Muscle layer of duodenum (tissue), 2 donors: ENCODE measurements at regions not wholly inside any gene's neighbourhood (a gene's known extent, or its start where the extent isn't known, plus 50 kb on each side); places are given as distances from the start of the nearest gene placed in this dataset.
"Not testable (repeated sequence)": the region's sequence is repeated elsewhere in the genome, so short reads cannot be mapped to it uniquely, and the experiment has no call there.

Experiments used
- H3K27ac ChIP-seq: one replicate; pipeline ENCODE4 v1.7.0; 2013; ENCODE audit warnings: mild to moderate bottlenecking, low read length
- H3K27me3 ChIP-seq: one replicate; pipeline ENCODE4 v1.7.0; 2013; ENCODE audit warnings: low read depth, mild to moderate bottlenecking, control low read depth, low read length
- H3K36me3 ChIP-seq, 2 donors: one replicate each; pipeline ENCODE4 v1.7.0; 2013; ENCODE audit warnings: low read length in 2 of 2, control low read depth in 1 of 2, mild to moderate bottlenecking in 1 of 2; ENCODE audit not compliant: insufficient read depth in 2 of 2, control insufficient read depth in 1 of 2
- H3K4me1 ChIP-seq, 2 donors: one replicate each; pipeline ENCODE4 v1.7.0; 2013; ENCODE audit warnings: low read length in 2 of 2, mild to moderate bottlenecking in 2 of 2, control low read depth in 1 of 2, moderate library complexity in 1 of 2; ENCODE audit not compliant: insufficient read depth in 2 of 2, control insufficient read depth in 1 of 2
- H3K4me3 ChIP-seq, 2 donors: one replicate each; pipeline ENCODE4 v1.7.0; 2013; ENCODE audit warnings: low read length in 2 of 2, low read depth in 1 of 2, mild to moderate bottlenecking in 1 of 2
- H3K9me3 ChIP-seq, 2 donors: one replicate each; pipeline ENCODE4 v1.7.0; 2013; ENCODE audit warnings: low read length in 2 of 2, control low read depth in 1 of 2, mild to moderate bottlenecking in 1 of 2; ENCODE audit not compliant: control insufficient read depth in 1 of 2
- donor health status: healthy.

GRCh38 chr13:58300974-58301681 lies 669.6 kb downstream of the PCDH17 start:
- no peaks in the 10 kb centered on the region for H3K36me3 ChIP-seq
- no peak overlapping the region for H3K27ac ChIP-seq
- no peak overlapping the region for H3K4me3 ChIP-seq
- H3K9me3 ChIP-seq: no peaks in the 10 kb centered on the region
- H3K27me3 ChIP-seq: no peaks in the 10 kb centered on the region
- H3K4me1 ChIP-seq: no peaks in the 10 kb centered on the region

- H3K27ac ChIP-seq: no peak overlapping the region
- no peaks in the 10 kb centered on the region for H3K36me3 ChIP-seq
- no peak overlapping the region for H3K4me3 ChIP-seq
- H3K4me1 ChIP-seq: no peaks in the 10 kb centered on the region
- H3K27me3 ChIP-seq: no peaks in the 10 kb centered on the region
- no peaks in the 10 kb centered on the region for H3K9me3 ChIP-seq
These were observed 670.8 kb downstream of the PCDH17 start for GRCh38 chr13:58302349-58302748.

GRCh38 chr13:58306062-58306461 lies 674.5 kb downstream of the PCDH17 start:
- Histone ChIP-seq H3K27ac (no peak overlapping the region), H3K27me3 (no peaks in the 10 kb centered on the region), H3K4me3 (no peak overlapping the region), H3K36me3 (no peaks in the 10 kb centered on the region), H3K4me1 (no peaks in the 10 kb centered on the region), H3K9me3 (no peaks in the 10 kb centered on the region)

DNA sequence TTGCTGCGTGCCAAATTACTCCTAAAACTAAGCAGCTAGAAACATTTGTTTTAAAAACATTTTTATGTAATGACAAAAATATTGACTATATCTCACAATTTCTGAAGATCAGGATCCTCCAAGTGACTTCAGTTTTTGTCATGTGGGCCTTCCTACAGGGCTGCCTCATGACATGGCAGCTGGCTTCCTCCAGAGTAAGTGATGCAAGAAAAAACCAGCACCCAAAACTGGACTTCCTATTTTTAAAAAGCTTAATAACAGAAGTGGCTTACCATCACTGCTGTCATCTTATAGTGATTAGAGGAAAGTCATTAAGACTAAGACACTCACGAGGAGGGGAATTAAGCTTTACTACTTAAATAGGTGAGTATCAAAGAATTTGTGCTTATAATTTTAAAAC lies 681.7 kb downstream of the PCDH17 start:
- H3K9me3 ChIP-seq: no peaks in the 10 kb centered on the region
- no peaks in the 10 kb centered on the region for H3K4me1 ChIP-seq
- no peak overlapping the region for H3K4me3 ChIP-seq
- no peaks in the 10 kb centered on the region for H3K27me3 ChIP-seq
- H3K27ac ChIP-seq: no peak overlapping the region
- H3K36me3 ChIP-seq: no peaks in the 10 kb centered on the region

GRCh38 chr13:58318495-58319167 lies 687.1 kb downstream of the PCDH17 start:
- Histone ChIP-seq H3K27ac (no peak overlapping the region), H3K4me3 (no peak overlapping the region), H3K27me3 (no peaks in the 10 kb centered on the region), H3K4me1 (no peaks in the 10 kb centered on the region), H3K36me3 (no peaks in the 10 kb centered on the region), H3K9me3 (peaks cover 0 to 2% of the 10 kb centered on the region in 2 donors)

GRCh38 chr13:58324161-58324560 lies 692.6 kb downstream of the PCDH17 start:
- Histone ChIP-seq H3K4me1 (no peaks in the 10 kb centered on the region), H3K9me3 (no peaks in the 10 kb centered on the region), H3K4me3 (no peak overlapping the region), H3K36me3 (no peaks in the 10 kb centered on the region), H3K27ac (no peak overlapping the region), H3K27me3 (no peaks in the 10 kb centered on the region)

DNA sequence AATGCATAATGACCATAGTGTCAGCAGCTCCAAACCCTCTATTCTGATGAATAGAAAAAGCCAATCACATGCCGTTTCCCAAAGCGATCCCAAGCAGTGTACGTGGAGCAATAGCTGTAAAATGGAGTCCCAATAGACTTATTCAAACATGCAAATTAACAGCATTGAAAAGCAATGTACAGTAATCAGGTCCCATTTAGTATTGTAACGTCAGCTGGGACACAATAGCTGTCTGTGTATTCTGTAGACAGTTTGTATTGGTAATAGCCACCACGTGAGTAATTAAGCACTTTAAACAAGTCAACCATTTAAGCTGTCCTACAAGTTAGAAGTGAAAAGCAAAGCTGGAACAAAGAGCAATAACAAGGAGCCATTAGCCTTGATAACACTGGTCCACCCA lies 698.2 kb downstream of the PCDH17 start:
- Histone ChIP-seq H3K4me3 (no peak overlapping the region), H3K4me1 (no peaks in the 10 kb centered on the region)

DNA sequence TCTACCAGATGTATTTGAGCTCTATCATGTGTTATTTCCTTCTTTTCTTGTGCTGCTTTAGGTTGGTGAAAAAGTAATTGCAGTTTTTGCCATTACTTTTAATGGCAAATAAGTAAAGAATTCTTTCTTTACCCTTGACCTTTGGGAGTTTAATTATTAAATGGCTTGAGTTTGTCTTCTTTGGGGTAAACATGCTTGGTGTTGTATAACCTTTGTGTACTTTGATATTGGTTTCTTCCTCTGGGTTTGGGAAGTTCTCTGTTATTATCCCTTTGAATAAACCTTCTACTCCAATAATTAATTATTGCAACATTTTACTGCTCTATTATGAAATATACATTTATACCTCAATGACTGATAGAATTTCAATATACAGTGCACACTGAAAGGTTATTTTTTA lies 709.4 kb downstream of the PCDH17 start:
- no peak overlapping the region for H3K27ac ChIP-seq
- H3K4me1 ChIP-seq: no peaks in the 10 kb centered on the region
- no peaks in the 10 kb centered on the region for H3K27me3 ChIP-seq
- no peak overlapping the region for H3K4me3 ChIP-seq
- no peaks in the 10 kb centered on the region for H3K9me3 ChIP-seq
- H3K36me3 ChIP-seq: no peaks in the 10 kb centered on the region

More for the DNA sequence above, 698.2 kb downstream of the PCDH17 start:
- H3K36me3 ChIP-seq: no peaks in the 10 kb centered on the region
- H3K27me3 ChIP-seq: no peaks in the 10 kb centered on the region
- no peak overlapping the region for H3K27ac ChIP-seq
- H3K9me3 ChIP-seq: no peaks in the 10 kb centered on the region

- Histone ChIP-seq H3K27me3 (no peaks in the 10 kb centered on the region), H3K4me3 (no peak overlapping the region), H3K27ac (no peak overlapping the region), H3K9me3 (no peaks in the 10 kb centered on the region), H3K4me1 (no peaks in the 10 kb centered on the region), H3K36me3 (no peaks in the 10 kb centered on the region)
These were observed 709.8 kb downstream of the PCDH17 start for GRCh38 chr13:58341318-58341717.

- H3K36me3 ChIP-seq: no peaks in the 10 kb centered on the region
- no peak overlapping the region for H3K27ac ChIP-seq
- H3K4me3 ChIP-seq: no peak overlapping the region
- no peaks in the 10 kb centered on the region for H3K27me3 ChIP-seq
- H3K4me1 ChIP-seq: no peaks in the 10 kb centered on the region
- no peaks in the 10 kb centered on the region for H3K9me3 ChIP-seq
These were observed 711.5 kb downstream of the PCDH17 start for GRCh38 chr13:58343076-58343475.

DNA sequence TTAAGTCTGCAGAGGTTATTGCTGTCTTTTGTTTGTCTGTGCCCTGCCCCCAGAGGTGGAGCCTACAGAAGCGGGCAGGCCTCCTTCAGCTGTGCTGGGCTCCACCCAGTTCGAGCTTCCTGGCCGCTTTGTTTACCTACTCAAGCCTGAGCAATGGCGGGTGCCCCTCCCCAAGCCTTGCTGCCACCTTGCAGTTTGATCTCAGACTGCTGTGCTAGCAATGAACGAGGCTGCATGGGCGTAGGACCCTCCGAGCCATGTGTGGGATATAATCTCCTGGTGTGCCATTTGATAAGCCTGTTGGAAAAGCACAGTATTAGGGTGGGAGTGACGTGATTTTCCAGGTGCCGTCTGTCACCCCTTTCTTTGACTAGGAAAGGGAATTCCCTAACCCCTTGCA lies 720.6 kb downstream of the PCDH17 start:
- H3K4me1 ChIP-seq, H3K9me3 ChIP-seq, H3K27ac ChIP-seq, H3K27me3 ChIP-seq, H3K36me3 ChIP-seq, H3K4me3 ChIP-seq: not testable (repeated sequence)

DNA sequence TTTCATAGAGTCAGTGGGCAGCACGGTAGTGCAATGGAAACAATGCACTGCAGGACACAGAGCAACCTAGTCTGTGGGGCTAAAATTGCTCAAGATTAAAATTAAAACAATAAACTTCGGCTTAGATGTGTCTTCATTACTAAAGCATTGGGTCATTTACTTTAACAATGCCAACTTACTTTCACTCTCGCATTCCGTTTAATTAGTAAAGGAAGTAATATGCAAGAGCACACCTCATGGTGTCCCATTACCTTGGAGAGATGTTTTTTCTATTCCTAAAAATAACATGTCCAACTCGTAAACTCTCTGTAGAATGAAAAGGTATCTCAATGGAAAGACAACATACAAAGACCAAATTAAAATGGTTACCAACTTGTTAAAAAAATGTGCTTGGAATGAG lies 738.4 kb downstream of the PCDH17 start:
- Histone ChIP-seq H3K36me3 (no peaks in the 10 kb centered on the region), H3K9me3 (no peaks in the 10 kb centered on the region), H3K27ac (no peak overlapping the region), H3K4me1 (no peaks in the 10 kb centered on the region), H3K27me3 (no peaks in the 10 kb centered on the region), H3K4me3 (no peak overlapping the region)
